Smooth muscle cell of the brain vasculature (primary cell): ENCODE measurements at regions not wholly inside any gene's neighbourhood (a gene's known extent, or its start where the extent isn't known, plus 50 kb on each side); places are given as distances from the start of the nearest gene placed in this dataset.
"Not testable (repeated sequence)": the region's sequence is repeated elsewhere in the genome, so short reads cannot be mapped to it uniquely, and the experiment has no call there.

Experiments
- DNase-seq: peaks from one replicate; pipeline ENCODE4 v3.0.0-alpha.2; 2012; ENCODE audit warnings: low read depth, low spot score

- no peak for DNase-seq
Measured at GRCh38 chr7:137110091-137110509, 233.4 kb downstream of the PTN start.

GRCh38 chr7:137107802-137108201 lies 235.7 kb downstream of the PTN start:
- DNase-seq, result not testable (repeated sequence)

- peak; percentile 68 for DNase-seq
Measured at GRCh38 chr7:137103526-137103925, 235.1 kb downstream of the CHRM2 start.

GRCh38 chr7:137097111-137097510 lies 228.7 kb downstream of the CHRM2 start:
- DNase-seq, result no peak

GRCh38 chr7:137096607-137097006 lies 228.2 kb downstream of the CHRM2 start:
- DNase-seq, result no peak

- no peak for DNase-seq
Measured at GRCh38 chr7:137093198-137093597, 224.7 kb downstream of the CHRM2 start.

GRCh38 chr7:137091396-137091795 lies 222.9 kb downstream of the CHRM2 start:
- no peak for DNase-seq

- no peak for DNase-seq
Measured at GRCh38 chr7:137086896-137087295, 218.4 kb downstream of the CHRM2 start.

GRCh38 chr7:137084607-137085380 lies 216.3 kb downstream of the CHRM2 start:
- DNase-seq, result no peak

GRCh38 chr7:137082391-137082790 lies 213.9 kb downstream of the CHRM2 start:
- DNase-seq, result no peak

GRCh38 chr7:137081321-137082093 lies 213.1 kb downstream of the CHRM2 start:
- no peak for DNase-seq

- DNase-seq, result no peak
Measured at GRCh38 chr7:137080516-137081203, 212.2 kb downstream of the CHRM2 start.

- no peak for DNase-seq
Measured at GRCh38 chr7:137078781-137079180, 210.3 kb downstream of the CHRM2 start.

- DNase-seq, result no peak
Measured at GRCh38 chr7:137074391-137075030, 206.1 kb downstream of the CHRM2 start.

- DNase-seq, result no peak
Measured at GRCh38 chr7:137073571-137074325, 205.3 kb downstream of the CHRM2 start.
